ENCODE measurements at regions not wholly inside any gene's neighbourhood (a gene's known extent, or its start where the extent isn't known, plus 50 kb on each side); places are given as distances from the start of the nearest gene placed in this dataset.

DNA sequence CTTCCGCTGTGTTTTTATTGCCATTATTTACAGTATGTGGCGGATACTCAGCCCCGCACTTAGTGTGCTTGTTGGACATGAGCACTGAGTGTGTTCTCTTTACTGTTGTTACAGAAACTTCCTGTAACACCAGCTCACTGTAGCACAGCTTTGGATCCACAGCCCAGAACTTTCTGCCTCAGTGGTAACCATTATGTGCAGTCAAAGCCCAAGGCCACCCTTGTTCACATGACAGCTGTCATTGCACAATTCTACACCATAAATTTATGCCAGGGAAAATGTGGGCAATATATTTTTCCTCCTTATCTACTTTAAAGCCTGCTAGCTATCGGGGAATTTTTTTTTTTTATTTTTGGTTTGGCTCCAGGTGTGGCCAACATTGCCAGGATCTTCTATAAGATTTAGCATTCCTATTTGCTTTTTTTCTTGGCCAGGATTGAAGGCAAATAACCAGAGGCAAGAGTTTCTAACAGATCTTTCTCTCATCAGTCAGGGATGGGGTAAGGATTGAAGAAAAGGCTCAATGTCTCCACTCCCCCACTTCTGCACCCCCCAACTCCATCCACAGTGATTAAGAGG lies 176.0 kb upstream of the PELI2 start:
- TF ChIP-seq CTCF (IDR thresholded peaks at IDR 0.05) (no peak), POLR2A (IDR thresholded peaks at IDR 0.05) (no peak)

Data from uterus (tissue), 2 donors.